ENCODE measurements at regions not wholly inside any gene's neighbourhood (a gene's known extent, or its start where the extent isn't known, plus 50 kb on each side); places are given as distances from the start of the nearest gene placed in this dataset.

- TF ChIP-seq CTCF (IDR thresholded peaks at IDR 0.05; ENCODE audit: low read depth, low read length, poor library complexity, severe bottlenecking) (no peak), EZH2phosphoT487 (IDR thresholded peaks at IDR 0.05; ENCODE audit: borderline replicate concordance, low read length) (no peak)
Observed at GRCh38 chr9:79990536-79990935, 418.8 kb downstream of the TLE4 start.
